Activated gamma-delta T cell treated with Interleukin-2 at 50 U/mL for 16 hours (primary cell): ENCODE measurements at regions not wholly inside any gene's neighbourhood (a gene's known extent, or its start where the extent isn't known, plus 50 kb on each side); places are given as distances from the start of the nearest gene placed in this dataset.

Source experiments
- DNase-seq: peaks from one replicate; pipeline ENCODE4 v3.0.0-alpha.2; 2020

DNA sequence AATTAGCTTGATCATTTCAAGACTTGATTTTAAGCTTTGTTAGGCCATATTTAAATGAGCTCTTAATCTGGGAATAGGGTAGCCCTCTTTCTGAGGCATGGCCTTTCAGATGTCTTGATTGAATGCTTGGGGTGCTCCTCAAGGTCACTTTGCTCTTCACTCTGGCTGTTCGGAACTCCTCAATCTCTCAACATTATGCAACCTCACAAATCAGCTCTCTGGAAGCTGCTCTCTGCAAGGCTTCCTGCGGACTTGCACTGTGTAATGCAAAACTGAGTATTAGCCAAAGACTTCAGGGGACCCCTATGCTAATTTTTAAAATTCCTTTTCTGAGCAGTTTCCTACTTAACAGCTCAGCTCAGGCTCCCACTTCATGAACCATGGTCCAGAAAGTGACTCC is 398.3 kb downstream of the PRDM5 start:
- no peak for DNase-seq

DNA sequence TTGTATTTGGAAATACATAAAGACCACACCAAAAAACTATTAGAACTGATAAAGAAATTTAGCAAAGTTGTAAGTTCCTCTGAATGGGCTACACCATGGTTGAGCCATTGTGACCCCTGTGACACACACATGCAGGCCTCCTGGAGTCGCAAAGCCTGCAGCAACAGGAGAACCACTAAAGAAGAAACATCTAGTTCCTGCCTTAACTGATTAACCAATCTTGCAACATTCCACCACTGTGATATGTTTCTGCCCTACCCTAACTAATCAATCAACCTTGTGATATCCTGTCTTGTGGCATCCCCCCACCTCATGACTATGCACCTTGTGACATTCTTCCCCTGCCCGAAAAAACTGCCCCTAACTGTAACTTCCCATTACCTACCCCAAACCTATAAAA is 401.8 kb downstream of the PRDM5 start:
- DNase-seq, result no peak

DNA sequence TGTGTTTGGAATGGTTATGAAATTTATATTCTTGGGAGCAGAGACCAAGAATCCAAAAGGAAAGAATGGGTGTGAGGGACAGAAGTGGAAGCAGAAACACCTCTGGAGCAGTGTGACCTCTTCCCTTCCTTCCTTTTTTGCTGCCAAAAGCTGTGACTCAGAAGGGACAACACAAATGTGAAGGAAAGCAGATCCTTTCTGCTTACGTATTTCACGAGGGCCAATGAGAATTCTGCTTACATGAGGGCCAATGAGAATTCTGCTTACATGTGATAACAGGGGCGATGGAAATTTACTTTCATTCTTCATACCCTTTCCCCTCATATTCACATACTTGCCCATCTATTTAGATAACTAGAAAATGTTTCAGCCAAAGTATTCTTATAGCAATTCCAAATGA is 404.6 kb downstream of the PRDM5 start:
- no peak for DNase-seq

DNA sequence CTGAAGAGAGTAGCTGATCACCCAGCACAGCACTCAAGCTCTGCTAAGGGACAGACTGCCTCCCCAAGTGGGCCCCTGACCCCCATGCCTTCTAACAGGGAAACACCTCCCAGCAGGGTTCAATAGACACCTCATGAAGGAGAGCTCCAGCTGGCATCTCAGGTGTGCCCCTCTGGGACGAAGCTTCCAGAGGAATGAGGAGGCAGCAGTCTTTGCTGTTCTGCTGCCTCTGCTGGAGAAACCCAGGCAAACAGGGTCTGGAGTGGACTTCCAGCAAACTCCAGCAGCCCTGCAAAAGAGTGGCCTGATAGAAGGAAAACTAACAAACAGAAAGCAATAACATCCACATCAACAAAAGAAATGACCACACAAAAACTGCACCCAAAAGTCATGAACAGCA is 412.8 kb downstream of the PRDM5 start:
- no peak for DNase-seq

DNA sequence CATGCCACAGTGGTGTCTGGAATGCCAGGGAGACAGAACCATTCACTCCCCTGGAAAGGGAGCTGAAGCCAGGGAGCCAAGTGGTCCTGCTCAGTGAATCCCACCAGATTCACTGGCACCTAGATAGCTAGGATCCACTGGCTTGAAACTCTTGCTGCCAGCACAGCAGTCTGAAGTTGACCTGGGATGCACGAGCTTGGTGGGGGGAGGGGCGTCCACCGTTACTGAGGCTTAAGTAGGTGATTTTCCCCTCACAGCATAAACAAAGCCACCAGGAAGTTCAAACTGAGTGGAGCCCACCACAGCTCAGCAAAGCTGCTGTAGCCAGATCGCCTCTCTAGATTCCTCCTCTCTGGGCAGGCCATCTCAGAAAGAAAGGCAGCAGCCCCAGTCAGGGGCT is 413.3 kb downstream of the PRDM5 start:
- no peak for DNase-seq

DNA sequence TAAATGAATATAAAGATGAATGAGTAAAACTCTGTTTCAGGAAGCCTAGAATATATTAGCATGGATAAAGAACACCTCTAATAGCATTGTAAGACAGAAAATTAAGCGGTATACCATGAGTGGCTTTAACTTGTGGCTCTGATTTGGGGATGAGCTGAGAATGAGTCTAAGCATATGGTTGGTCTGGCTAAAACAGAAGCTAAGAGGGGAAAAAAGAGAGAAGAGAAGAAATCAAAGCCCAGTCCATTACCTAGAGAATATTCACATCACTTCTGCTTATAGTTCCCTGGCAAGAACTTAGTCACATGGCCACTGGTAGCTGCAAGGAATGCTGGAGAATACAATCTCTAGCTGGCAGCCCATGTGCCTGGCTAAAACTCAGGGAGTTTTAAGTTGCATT is 414.5 kb downstream of the PRDM5 start:
- no peak for DNase-seq

DNA sequence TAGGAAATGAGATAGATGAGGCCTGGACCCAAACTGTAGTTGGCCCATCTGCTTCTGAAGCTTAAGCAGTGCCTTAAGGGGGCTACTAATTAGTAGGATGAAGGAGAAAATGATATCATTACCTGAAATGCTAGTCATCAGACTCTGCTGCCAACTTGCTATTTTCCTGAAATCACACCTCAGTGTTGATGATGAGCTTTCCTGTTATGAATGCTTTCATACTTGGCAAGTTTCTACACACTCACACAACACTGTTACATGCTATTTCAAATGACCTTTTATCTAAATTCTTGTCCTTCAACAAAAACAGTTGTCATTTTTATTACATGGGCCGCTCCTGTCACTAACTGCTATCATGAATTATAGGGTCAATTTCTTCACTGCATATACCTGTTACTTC is 416.0 kb downstream of the PRDM5 start:
- no peak for DNase-seq

DNA sequence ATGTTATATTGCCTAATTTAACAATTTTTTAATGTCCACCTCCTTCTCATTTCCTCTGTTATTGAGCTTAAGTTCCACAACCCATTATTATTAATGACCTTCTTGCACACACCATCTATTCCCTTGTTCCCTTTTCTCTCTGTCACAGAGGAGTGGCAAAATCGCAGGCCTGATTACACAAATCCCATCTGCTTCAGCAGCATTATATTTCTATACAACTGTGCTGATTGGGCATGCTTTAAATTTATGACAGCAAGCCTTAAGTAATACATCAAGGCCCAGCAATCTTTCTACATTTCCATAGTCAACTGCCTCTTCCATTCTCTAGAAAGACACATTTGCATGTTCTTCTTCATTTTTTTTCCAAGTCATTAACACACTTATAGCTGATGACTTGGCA is 423.8 kb downstream of the PRDM5 start:
- DNase-seq, result no peak

DNA sequence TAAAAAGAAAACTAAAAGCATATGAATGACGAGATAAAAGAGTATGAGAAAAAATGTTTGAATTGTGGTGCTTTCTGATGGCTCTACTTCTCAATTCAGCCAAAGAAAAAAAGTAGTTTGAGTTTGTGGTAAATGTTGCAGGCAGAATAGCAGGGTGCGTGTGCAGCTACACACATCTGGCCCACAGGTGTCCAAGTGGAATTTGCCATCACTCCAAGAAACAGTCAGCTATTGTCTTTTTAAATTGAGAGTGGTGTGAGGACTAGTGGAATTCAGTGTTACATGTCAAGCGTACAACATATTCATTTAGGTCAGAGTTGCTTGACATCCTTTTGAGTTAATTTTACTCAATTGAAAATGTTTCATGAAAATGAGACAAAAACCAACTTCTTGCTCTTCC is 424.8 kb upstream of the MAD2L1 start:
- DNase-seq, result no peak

DNA sequence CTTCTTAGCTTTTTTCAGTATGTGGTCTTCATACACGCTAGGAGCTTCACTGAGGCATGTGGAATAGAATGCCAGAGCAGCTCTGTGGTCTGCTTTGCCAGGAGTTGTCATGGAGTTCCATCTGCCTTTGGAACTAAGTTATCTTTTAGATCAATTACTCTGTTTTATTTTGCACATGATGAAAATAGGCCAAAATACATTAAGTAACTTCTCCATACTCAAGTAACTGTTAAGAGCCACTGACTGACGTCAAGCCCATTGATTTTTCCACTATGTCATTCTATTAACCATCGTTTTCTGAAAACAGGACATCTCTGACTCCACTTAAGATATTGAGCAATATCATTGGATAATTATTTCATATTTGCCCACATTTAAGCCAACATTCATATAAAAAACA is 415.1 kb upstream of the MAD2L1 start:
- no peak for DNase-seq

DNA sequence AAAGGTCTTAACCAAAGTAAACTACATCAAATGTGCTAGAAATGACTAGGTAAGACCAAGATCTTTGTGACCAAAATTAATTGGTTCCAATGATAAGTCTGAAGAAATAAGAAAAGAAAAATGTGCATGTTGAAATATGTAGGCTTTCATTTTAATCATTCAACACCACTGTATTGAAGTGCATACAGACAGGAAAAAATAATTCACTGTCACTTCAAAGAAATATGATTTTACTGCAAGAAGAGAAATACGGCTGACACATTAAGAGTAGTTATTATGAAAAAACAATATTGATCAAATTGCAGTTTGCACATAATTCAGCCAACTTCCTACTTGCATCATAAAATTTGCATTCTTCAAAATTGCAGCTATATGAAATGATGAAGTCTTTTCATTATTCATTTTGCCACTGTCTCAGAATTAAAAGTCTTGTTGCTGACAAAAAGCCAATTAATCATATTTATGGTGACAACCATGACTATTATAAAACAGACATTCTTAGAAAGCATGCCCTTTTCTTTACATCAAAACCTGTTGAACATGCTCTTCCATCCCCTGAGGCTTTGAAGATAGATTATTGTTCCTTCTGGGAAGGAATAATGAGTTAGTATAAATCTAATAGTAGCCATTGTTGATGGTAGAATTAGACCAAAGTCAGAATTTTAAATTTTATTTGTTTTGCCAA is 405.9 kb upstream of the MAD2L1 start:
- no peak for DNase-seq

DNA sequence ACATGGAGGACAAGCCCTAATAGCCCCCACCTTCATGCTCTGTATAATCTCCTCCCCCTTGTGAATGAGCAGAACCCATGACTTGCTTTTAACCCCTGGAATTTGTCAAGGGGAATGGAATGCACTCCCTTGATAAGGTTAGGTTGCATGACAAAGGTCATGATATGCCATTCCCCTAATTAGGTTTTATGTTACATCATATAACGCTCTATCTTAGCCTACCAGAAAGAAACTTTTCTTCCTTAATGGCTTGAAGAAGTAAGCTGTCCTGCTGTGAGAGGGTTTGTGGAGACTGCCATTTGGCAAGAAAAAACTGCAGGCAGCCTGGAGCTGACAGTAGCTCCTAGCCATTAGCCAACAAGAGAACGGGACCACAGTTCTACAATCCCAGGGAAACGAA is 399.8 kb upstream of the MAD2L1 start:
- no peak for DNase-seq

DNA sequence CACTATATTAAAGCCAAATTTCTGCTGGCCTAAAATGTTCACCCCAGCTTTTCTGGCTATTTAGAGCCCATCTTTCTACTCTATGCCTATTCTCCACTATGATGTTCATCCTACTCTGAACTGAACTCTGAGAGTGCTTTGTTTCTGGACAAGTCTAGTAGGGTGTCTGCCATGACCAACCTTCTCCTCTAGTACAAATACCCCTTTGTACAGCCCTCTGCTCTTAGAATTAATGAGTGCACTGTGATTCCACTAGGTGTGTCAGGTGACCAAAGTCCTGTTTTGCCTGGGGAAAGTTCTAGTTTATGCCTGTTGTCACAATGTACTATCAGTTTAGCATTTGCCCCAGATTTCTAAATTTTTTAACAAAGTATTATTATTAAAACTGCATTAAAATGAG is 388.1 kb upstream of the MAD2L1 start:
- no peak for DNase-seq

DNA sequence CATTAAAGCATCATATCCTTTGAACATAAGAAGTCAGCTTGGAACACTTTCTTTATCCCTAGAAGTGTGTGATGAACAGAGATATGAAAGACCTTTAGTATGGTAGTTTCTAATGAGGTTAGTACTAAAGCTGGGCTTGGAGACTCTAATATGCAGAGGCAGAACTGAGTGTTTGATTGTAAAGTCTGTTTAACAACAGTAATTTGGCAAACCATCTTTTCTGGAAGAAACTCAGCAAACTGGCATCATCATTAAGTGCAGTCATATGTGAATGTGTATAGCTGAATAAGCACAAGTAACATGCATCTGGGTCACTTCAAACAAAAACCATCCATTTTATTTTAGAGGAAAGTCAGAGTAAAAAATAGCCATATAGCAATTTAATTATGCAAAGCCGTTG is 385.9 kb upstream of the MAD2L1 start:
- DNase-seq, result no peak

DNA sequence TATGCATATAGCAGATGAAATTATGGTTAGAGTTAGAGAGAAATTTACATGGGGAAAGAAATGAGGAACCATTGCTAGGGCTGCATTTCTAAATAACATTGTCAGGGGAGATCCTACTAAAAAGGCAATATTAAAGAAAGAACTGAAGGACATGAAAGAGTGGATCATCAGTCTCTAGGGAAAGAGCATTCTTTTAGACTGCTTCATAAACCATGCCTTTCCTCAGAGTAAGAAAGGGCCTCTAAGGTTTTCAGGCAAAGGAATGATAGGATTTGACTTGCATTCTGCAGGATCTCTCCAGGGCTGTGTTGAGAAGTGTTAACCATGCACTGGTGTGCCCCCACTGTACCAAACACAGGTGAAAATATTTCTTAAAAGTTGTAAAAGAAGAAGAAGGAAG is 385.4 kb upstream of the MAD2L1 start:
- DNase-seq, result no peak

DNA sequence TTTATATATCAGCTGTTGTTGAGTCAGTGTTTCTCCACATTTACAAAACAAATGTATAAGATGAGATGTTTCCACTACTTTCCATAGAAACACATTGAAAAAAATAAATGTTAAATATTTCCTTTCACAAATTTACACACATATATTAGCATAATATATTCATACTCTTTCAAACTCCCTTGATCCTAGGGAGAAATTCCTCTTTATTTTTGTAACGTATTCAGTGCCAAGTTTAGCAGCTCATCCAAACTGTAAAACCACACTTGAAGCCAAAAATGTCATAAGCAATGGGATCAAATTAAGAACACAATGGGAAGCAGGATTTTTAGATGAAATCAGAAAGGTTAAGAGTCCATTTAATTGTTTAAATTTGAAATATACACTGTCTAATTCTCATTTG is 381.1 kb upstream of the MAD2L1 start:
- no peak for DNase-seq

DNA sequence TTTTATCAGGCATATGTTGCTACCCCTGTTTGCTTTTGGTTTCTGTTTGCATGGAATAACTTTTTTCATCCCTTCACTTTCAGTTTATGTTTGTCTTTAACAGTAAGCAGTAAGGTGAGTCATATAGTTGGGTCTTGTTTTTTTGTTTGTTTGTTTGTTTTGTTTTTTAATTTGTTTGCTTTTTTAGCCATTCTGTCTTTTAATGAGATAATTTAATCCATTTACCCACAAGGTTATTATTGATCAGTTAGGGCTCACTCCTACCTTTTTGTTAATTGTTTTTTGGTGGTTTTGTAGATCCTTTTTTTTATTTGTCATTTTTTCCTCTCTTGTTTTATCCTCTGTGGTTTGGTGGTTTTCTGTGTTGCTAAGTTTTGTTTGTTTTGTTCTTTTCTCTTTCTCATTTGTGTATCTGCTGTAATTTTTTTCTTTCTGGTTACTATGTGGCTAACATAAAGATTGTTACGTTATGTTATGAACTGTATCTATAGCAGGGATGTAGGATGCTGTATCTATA is 379.5 kb upstream of the MAD2L1 start:
- DNase-seq, result no peak

DNA sequence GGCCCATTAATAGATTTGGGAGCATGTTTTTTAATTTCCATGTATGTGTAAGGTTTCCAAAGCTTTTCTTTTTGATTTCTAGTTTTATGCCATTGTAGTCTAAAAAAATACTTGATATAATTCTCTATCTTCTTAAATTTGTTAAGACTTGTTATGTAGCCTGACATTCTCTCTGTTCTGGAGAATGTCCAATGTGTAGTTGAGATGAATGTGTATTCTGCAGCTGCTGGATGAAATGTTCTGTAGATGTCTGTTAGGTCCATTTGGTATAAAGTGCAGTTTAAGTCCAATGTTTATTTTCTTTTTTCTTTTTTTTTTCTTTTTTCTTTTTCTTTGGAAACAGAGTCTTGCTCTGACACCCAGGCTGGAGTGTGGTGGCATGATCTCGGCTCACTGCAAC is 378.5 kb upstream of the MAD2L1 start:
- DNase-seq, result no peak

DNA sequence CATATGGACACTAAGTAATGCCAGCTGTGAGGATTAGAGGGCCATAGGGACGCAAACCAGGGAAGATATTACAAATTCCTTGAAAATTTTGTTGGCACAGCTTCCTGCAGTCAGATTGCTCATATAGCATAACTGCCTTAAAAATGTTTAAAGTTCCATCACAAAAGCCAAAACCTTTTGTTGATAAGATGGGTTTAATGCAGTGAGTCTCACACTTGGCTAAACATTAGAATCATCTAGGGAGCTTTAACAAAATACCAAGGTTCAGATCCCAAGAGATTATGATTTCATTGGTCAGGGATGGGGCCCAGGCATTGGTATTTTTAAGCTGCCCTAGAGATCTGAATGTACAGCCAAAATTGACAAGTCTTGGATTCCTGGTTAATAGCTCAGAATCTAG is 376.5 kb upstream of the MAD2L1 start:
- no peak for DNase-seq

DNA sequence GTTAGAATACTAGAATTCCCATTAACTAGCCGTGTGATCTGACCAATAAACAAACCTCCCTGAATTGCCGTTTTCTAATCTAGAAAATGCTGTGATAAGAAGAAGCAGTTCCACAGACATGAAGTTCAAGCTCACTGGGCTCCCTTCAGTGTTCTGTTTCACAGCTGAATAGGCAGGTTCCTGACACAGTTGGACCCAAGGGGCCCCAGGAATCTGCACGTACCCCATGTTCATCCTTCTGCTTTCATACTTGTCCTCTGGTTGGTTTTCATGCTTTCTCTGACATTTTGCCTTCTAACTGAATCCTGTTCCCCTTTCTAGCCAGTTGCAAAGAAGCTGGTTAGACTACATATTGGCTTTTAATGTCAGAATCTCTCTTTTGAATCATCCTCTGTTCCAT is 374.1 kb upstream of the MAD2L1 start:
- DNase-seq, result no peak

DNA sequence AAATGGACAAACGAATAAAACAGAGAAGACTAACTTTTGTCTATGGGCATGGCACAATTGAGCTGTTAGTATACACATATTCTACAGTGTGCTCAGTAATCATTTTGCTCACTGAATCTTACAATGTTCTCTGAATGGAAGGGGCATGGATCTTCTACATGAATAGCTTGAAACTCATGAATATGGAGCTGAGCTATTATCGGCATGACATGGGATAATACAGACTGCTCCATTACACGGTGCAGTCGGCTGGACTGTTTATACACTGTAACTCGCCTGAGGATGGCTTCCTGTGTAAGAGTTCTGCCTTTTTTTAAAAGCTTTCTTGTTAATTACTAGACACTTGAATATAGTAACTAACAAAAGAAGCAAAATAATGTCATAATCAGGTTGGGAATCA is 368.5 kb upstream of the MAD2L1 start:
- no peak for DNase-seq

DNA sequence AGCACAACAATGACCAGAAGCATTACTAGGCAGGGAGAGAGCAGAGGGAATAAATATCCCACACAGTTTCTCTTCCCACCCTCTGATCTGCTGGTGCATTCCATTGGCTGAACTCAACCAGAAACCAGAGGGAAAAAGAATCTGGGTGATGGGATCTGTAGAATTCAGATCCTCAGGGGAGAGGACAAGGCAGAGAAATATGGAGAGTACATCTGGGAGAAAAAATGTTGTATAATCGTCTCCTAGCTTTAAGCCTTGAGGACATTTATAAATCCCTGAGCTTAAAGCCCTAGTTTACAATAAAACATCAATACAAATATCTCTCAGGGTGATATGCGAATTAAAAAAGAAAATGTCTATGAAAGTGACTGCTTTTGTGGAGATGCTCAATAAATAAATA is 368.1 kb upstream of the MAD2L1 start:
- no peak for DNase-seq

DNA sequence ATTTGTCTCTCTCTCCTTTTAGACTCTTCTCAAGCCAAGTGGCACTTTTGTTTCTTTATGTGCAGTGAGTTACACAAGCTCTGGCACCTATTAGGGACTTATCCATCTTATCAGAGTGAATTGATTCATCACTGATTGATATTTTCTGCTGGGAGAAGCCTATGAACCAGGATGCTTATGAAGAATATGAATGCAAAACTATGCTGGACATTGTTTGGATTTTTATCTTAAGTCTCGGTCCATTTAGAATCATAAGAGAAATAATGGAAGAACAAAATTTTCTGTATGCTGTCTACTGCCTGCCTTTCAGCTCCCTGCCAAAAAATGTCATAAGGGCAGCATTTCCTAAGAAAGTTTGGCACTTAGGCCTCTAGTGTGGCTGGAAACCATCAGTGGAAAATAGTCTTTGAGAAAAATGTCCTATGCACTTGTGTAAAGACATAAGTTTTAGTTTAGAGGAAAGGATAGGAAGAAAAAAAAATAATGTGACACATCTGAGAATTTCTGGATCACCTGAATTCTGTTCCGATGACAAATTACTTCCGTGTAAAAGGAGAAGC is 365.7 kb upstream of the MAD2L1 start:
- DNase-seq, result no peak

DNA sequence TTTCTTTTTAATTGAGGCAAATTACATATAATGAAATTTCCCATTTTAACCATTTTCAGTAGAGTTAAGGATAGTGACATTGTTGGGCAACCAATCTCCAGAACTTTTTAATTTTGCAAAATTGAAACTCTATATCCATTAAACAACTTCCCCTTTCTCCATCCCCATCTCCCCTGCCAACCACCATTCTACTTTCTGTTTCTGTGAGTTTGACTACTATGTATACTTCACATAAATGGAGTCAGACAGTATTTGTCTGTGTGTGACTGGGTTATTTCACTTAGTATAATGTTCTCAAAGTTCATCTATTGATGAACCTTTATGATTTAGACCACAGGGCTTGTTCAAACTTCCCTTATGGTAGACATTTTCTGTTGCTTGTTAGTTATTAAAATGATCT is 364.5 kb upstream of the MAD2L1 start:
- DNase-seq, result no peak

DNA sequence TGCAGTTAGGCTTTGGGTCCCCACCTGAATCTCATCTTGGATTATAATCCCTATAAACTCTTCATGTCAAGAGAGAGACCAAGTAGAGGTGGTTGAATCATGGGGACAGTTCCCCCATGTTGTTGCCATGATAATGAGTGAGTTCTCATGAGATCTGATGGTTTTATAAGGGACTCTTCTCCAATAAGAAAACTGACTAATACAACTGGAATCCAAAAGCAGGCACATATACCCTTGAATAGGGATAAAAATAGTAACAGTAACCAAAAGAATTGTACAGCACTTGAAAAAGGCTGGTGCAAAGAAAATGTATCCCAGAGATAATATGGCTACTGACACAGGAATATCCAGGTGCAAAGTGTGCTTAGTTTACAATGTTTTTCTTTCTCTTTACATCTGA is 351.5 kb upstream of the MAD2L1 start:
- DNase-seq, result no peak
